ENCODE measurements at regions not wholly inside any gene's neighbourhood (a gene's known extent, or its start where the extent isn't known, plus 50 kb on each side); places are given as distances from the start of the nearest gene placed in this dataset.
"Not testable (repeated sequence)": the region's sequence is repeated elsewhere in the genome, so short reads cannot be mapped to it uniquely, and the experiment has no call there.

DNA sequence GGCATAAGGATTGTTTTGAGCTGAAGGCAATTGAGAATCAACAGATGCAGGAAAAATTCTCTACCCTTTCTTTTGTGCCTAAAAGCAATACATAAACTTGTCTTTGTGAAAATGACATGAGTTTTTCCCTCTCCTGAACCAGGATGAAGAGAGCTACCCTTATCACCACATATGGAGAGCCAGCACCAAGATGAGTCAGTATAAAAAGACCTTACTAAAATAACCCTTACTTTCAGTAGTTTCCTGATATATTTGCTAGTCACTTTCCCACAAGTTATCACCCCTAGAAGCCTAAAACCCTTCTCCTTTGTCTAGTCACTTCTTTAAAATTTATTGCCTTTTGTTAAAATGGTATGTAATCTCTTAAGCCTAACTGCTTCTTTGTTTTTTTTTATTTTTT is 61.9 kb upstream of the ANKRD10 start:
- peaks cover 37 to 42% of the 10 kb centered on the region in 2 donors for H3K27me3 Mint-ChIP-seq
- H3K9me3 Mint-ChIP-seq: peaks cover 0 to 2% of the 10 kb centered on the region in 2 donors
- H3K4me3 Mint-ChIP-seq: no peak overlapping the region
- no peak for DNase-seq
- H3K4me1 Mint-ChIP-seq: no peaks in the 10 kb centered on the region
- ATAC-seq (replicated peaks): no peak
- H3K36me3 Mint-ChIP-seq: no peaks in the 10 kb centered on the region
- no peak overlapping the region for H3K27ac Mint-ChIP-seq

DNA sequence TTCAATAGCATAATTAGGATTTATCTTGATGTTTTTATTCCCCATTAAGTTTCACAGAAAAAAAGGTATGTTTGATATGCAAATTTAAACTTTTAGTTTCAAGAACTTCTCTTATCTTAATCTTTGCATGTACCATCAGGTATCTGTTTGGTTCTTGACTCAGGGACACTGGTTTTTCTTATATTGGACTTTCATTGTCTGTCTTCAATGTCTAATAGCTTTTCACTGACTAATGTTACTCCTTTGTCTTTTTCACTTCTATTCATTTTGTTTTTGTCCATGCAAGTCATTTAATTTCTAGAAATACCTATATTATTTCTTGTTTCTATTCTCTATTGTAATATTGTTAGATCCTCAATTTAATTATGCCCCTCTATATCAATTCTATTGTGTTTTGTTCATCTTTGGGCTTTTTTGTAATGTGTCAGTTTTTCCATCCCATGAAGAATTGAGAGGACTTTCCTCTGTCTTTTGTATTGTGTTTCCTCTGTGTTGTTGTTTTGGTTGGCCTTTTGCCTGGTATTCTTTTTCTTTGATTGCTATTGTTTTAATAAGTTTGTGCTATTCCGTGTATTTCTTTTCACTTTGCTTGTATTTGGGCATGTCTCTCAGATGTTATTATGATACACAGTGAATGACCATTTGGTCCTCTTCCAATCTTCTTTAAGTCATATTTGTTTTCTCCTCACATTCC is 58.3 kb upstream of the ANKRD10 start:
- no peak overlapping the region for H3K4me3 Mint-ChIP-seq
- H3K9me3 Mint-ChIP-seq: peaks cover 0 to 2% of the 10 kb centered on the region in 2 donors
- DNase-seq (no peak), ATAC-seq (replicated peaks) (no peak)
- H3K27ac Mint-ChIP-seq: no peak overlapping the region
- H3K27me3 Mint-ChIP-seq: peaks cover 34 to 39% of the 10 kb centered on the region in 2 donors
- no peaks in the 10 kb centered on the region for H3K36me3 Mint-ChIP-seq
- H3K4me1 Mint-ChIP-seq: no peaks in the 10 kb centered on the region

DNA sequence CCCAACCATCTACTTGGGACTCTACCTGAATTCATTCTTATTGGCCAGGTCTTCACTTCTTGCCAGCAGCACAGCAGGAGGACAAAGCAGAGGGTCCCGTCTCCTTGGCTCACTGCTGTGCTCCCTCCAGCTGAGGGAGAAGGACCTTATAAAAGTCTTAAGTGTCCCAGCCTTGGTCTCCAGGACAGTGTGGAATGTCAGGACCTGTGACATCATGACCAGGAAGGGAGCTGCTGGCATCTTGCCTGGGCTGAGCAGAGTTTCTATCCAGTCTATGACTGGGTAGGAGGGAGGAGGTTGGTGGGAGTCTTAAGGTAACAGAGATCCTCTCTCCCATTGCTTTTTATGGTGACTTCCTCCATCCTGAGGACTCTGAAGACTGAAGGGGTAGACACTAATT is 56.6 kb upstream of the ANKRD10 start:
- DNase-seq (no peak), ATAC-seq (replicated peaks) (no peak)
- no peak overlapping the region for H3K27ac Mint-ChIP-seq
- no peak overlapping the region for H3K4me3 Mint-ChIP-seq
- peaks cover 7% of the 10 kb centered on the region in 2 donors for H3K36me3 Mint-ChIP-seq
- peaks cover 30 to 40% of the 10 kb centered on the region in 2 donors for H3K27me3 Mint-ChIP-seq
- no peaks in the 10 kb centered on the region for H3K4me1 Mint-ChIP-seq
- peaks cover 9 to 14% of the 10 kb centered on the region in 2 donors for H3K9me3 Mint-ChIP-seq

DNA sequence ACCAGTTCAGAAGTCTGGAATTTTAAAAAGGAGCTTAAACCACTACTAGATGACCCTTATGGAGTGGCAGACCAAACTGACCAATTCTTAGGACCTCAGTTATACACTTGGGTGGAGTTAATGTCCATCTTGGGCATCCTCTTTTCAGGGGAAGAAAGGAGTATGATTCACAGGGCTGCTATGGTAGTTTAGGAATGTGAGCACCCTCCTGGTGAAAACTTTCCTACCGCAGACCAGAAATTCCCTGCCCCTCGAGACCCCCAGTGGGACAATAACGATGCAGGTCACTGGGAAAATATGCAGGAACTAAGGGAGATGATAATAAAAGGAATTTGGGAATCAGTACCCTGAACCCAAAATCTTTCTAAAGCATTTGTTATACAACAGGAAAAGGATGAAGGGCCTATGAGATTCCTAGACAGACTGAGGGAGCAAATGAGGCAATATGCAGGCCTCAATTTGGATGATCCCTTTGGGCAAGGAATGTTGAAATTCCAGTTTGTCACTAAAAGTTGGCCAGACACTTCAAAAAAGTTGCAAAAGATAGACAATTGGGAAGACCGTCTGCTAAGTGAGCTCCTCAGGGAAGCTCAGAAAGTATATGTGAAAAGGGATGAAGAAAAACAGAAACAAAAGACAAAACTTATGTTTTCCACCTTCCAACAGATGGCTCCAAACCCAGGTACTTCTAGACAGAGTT is 52.4 kb upstream of the ANKRD10 start:
- H3K27ac Mint-ChIP-seq: peak overlapping the region; percentile 48
- not testable (repeated sequence) for H3K36me3 Mint-ChIP-seq; DNase-seq; H3K4me3 Mint-ChIP-seq; ATAC-seq (replicated peaks); H3K4me1 Mint-ChIP-seq
- peaks cover 21 to 25% of the 10 kb centered on the region in 2 donors for H3K27me3 Mint-ChIP-seq
- peaks cover 19 to 21% of the 10 kb centered on the region in 2 donors for H3K9me3 Mint-ChIP-seq

DNA sequence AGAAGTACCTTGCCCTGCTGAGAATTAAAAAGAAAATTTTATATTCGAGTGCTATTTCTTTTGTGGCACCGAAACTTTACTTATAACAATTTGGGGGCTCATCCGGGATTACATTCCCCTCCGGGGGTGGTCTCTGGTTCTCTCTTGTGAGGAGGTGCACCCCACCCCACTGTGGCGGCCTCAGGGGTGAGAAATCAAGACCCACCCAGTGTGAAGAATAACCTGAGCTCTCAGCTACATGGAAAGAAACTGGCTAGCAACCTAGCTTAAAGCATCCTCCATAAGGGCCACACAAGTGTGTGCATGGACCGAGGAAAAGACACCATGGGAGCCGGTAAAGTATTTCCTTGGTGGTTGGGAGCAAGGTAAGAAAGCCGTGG is 50.9 kb upstream of the ANKRD10 start:
- H3K27ac Mint-ChIP-seq: no peak overlapping the region
- peaks cover 2 to 9% of the 10 kb centered on the region in 2 donors for H3K4me1 Mint-ChIP-seq
- no peak for ATAC-seq (replicated peaks)
- peaks cover 7% of the 10 kb centered on the region in 2 donors for H3K36me3 Mint-ChIP-seq
- peaks cover 14 to 17% of the 10 kb centered on the region in 2 donors for H3K27me3 Mint-ChIP-seq
- H3K9me3 Mint-ChIP-seq: peaks cover 19 to 21% of the 10 kb centered on the region in 2 donors
- DNase-seq: no peak
- H3K4me3 Mint-ChIP-seq: no peak overlapping the region

DNA sequence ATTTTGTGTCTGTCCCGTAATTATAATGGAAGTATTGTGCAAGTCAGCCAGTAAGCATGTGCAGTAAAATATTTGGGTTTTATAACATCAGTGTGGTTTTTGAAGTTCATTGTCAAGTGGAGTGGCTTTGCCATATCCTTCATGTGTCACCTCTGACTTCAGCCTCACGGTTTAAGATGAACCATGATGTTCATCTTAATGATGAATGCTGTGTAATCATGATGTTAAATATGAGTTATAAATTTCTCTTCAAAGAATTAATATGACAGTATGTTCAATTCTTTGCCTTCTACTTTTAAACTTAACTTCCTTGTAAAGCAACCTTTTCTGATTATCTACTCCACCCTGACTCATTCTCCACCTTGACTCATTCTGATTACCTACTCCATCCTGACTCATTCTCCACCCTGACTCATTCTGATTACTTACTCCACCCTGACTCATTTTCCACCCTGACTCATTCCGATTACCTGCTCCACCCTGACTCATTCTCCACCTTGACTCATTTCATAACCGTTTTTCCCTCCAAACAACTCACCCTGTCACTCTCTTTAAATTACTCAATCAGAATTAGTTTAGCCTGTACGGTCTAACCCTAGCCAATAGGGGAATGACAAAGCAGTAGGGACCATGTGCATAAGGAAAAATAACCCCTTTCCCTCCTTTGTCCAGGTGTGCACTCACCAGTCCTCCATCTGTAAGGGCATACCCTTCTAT is 50.3 kb upstream of the ANKRD10 start:
- DNase-seq (peak; percentile 38), ATAC-seq (replicated peaks) (peak; percentile 98 to 99)
- H3K4me1 Mint-ChIP-seq: peaks cover 2 to 9% of the 10 kb centered on the region in 2 donors
- peaks cover 7% of the 10 kb centered on the region in 2 donors for H3K36me3 Mint-ChIP-seq
- H3K4me3 Mint-ChIP-seq: no peak overlapping the region
- peaks cover 12 to 14% of the 10 kb centered on the region in 2 donors for H3K27me3 Mint-ChIP-seq
- peaks cover 19 to 21% of the 10 kb centered on the region in 2 donors for H3K9me3 Mint-ChIP-seq
- H3K27ac Mint-ChIP-seq: peak overlapping the region; percentile 7

Measured in stimulated activated naive B cell treated with anti-CD40 and anti-IgM and Interleukin-4, amounts not matched to agents 10 μg/mL and 1 μg/mL and 100 μg/mL, for 72 hours (primary cell).